HUES64 (cell line): ENCODE measurements at regions not wholly inside any gene's neighbourhood (a gene's known extent, or its start where the extent isn't known, plus 50 kb on each side); places are given as distances from the start of the nearest gene placed in this dataset.

ENCODE experiments used
- H3K27ac ChIP-seq: 2 replicates; pipeline ENCODE4 v1.7.0; 2013; ENCODE audit warnings: low read depth, low read length, inconsistent platforms
- H3K27me3 ChIP-seq: 2 replicates; pipeline ENCODE4 v1.6.1; 2013; ENCODE audit warnings: mild to moderate bottlenecking, low read length; ENCODE audit not compliant: insufficient read depth
- H3K36me3 ChIP-seq: 2 replicates; pipeline ENCODE4 v1.6.1; 2013; ENCODE audit warnings: mild to moderate bottlenecking, low read length; ENCODE audit not compliant: insufficient read depth
- H3K4me1 ChIP-seq: 2 replicates; pipeline ENCODE4 v1.6.1; 2013; ENCODE audit warnings: mild to moderate bottlenecking, low read length, moderate library complexity; ENCODE audit not compliant: insufficient read depth
- H3K4me3 ChIP-seq: 2 replicates; pipeline ENCODE4 v1.5.1; 2013; ENCODE audit warnings: mild to moderate bottlenecking, low read length, moderate library complexity
- H3K9ac ChIP-seq: 2 replicates; pipeline ENCODE4 v1.6.1; 2013; ENCODE audit warnings: mild to moderate bottlenecking, low read depth, low read length
- H3K9me3 ChIP-seq: 2 replicates; pipeline ENCODE4 v1.6.1; 2013; ENCODE audit warnings: low read depth, low read length; ENCODE audit not compliant: insufficient read depth
- WGBS: fragments of 150-250, 120-280 bp; methylation state at CpG from one replicate; pipeline ENCODE4 v1.1.7; 2013; ENCODE audit warnings: missing lambda C conversion rate; 5-methylcytosine and 5-hydroxymethylcytosine counted together

DNA sequence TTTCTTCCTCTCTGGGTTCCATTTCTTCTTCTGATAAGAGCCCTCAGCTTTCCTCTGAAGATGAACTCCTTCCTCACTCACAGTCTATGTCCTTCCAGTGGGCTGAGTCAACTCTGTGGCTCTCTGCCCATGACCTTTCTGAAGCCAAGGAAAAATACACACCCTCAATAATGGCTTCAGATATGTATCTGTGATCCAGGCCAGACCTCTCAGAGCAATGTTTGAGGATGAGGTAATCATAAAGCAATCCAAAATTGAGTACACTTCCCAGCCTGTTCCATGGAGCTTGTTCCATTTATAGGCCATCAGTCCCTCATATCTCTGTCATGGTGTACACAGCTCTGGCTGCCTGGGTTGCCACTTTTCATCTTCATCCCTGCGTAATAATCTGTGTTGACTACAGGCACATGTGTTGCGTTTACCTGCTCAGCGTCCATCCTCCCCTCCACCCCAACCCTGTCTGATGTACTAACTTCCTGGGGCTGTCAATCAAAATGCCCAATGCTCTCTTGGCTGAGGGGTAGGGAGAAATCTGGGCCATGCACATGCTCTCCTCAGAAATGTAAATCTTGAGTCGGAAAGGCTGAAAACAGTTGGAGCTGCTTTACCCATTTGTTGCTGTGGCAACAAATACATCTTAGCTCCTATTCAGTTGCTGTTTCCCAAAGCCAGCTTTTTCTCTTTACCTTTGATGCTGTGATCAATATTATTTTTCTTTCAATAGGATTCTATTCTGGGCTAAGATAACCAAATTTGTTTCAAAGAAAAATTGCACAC is 377.8 kb upstream of the TMEM132C start:
- Histone ChIP-seq H3K36me3 (no peaks in the 10 kb centered on the region), H3K4me3 (no peak overlapping the region), H3K27ac (no peak overlapping the region), H3K4me1 (peaks cover under 1% of the 10 kb centered on the region; the same call in 1 of the 2 replicates), H3K27me3 (no peaks in the 10 kb centered on the region), H3K9ac (no peak overlapping the region), H3K9me3 (no peaks in the 10 kb centered on the region)
- WGBS = 98% methylated on average over 4 of the region's 4 CpGs

DNA sequence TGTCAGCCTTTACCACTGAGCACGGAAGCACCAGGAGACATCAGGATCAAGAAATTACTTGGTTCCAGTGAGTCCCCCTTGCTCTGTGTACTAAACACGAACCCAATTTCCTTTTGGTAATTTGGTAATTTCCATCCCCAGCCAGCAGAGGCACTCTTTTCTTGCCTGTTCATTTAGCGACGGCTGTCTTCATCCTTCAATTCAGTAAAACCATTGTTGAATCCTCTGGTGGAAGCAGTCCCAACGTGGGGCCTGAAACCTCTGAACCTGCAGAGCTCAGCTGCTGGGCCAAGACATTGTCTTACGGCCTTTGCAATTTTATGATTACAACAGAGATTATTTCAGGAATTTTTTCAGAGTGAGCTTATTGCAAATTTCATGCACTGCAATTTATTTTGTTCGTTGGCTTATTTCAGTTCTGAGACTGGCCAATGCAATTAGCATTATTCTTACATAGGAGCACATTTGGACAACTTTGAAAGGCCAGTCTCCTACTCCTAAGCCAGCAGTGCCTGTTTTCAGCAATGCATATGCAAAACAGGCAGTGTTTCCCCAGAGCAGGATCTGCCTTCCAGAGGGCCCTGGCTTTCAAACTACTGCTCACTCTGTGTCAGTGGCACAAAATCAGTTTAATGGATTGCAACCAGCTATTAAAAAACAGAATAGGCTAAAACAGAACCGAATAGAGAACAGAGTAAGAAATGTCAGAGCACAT is 372.9 kb upstream of the TMEM132C start:
- no peaks in the 10 kb centered on the region for H3K36me3 ChIP-seq
- WGBS = 49% methylated on average over 8 of the region's 8 CpGs
- H3K4me1 ChIP-seq = peaks cover 4% of the 10 kb centered on the region; the same call in 1 of the 2 replicates
- no peak overlapping the region for H3K27ac ChIP-seq
- H3K9me3 ChIP-seq = no peaks in the 10 kb centered on the region
- H3K27me3 ChIP-seq = no peaks in the 10 kb centered on the region
- H3K9ac ChIP-seq = no peak overlapping the region
- no peak overlapping the region for H3K4me3 ChIP-seq

DNA sequence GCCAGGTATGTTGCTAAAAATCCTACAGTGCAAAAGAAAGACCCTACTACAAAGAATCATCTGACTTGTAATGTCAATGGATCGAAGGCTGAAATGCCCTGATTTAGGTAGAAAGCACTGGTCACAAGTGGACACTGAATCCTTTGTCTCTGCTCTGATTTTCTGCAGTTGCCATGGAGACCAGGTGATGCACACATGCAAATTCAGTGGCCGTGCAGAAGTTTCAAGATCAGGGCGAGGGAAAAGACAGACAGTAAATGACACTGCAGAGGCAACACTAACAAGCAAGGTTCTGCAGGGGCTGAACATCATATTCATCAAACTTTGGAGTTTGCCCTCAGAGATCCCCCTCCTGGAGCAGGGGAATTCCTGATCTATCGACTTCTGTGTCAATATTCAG is 370.3 kb upstream of the TMEM132C start:
- no peaks in the 10 kb centered on the region for H3K27me3 ChIP-seq

DNA sequence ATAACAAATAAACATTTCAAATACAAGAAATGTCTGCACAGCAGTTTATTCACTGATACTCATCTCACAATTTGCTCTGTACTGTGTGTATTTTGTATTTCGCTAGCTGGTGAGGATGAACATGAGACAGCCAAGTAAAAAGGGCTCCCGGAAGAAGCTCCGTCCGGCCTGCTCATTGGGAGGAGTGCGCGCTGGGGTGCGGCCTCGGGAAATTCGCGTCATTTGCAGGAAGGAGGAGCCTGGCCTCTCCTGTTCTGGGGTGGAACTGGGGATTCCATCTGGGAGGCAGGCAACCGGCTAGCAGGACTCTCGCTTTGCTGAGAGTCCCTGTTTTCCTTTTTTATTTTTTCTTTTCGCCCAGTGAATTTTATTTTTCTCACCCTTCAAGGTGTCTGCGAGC is 368.4 kb upstream of the TMEM132C start:
- Histone ChIP-seq H3K4me3 (no peak overlapping the region), H3K27me3 (no peaks in the 10 kb centered on the region), H3K36me3 (no peaks in the 10 kb centered on the region), H3K9me3 (no peaks in the 10 kb centered on the region), H3K27ac (no peak overlapping the region), H3K9ac (no peak overlapping the region), H3K4me1 (peaks cover 14% of the 10 kb centered on the region)
- WGBS = 96% methylated on average over 14 of the region's 14 CpGs

More for the DNA sequence above, 370.3 kb upstream of the TMEM132C start:
- H3K9me3 ChIP-seq = no peaks in the 10 kb centered on the region
- WGBS = 88% methylated on average over 4 of the region's 4 CpGs
- no peaks in the 10 kb centered on the region for H3K36me3 ChIP-seq
- peaks cover 4% of the 10 kb centered on the region; the same call in 1 of the 2 replicates for H3K4me1 ChIP-seq
- no peak overlapping the region for H3K27ac ChIP-seq
- H3K9ac ChIP-seq = no peak overlapping the region
- H3K4me3 ChIP-seq = no peak overlapping the region

DNA sequence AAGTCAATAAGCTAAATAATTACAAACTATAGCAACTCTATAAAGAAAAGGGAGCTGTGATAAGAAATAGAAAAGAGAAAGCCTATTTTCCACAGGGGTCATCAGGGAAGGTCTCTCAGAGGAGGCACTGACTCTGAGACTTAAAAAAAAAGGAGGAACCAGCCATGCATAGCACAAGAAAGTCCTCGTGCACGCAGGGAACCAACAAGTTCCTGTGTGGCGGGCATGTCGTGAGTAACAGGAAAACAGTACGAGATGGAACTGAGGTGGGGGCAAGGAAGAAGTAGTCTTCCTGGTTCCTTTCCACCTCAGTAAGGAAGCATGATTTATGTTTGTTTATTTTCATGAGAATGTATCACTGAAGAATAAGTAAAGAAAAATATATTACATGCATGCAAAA is 367.0 kb upstream of the TMEM132C start:
- peaks cover 10% of the 10 kb centered on the region; the same call in 1 of the 2 replicates for H3K4me1 ChIP-seq
- H3K27ac ChIP-seq = no peak overlapping the region
- no peak overlapping the region for H3K4me3 ChIP-seq
- no peaks in the 10 kb centered on the region for H3K27me3 ChIP-seq
- 77% methylated on average over 5 of the region's 5 CpGs for WGBS
- H3K36me3 ChIP-seq = no peaks in the 10 kb centered on the region
- H3K9me3 ChIP-seq = no peaks in the 10 kb centered on the region
- H3K9ac ChIP-seq = no peak overlapping the region

DNA sequence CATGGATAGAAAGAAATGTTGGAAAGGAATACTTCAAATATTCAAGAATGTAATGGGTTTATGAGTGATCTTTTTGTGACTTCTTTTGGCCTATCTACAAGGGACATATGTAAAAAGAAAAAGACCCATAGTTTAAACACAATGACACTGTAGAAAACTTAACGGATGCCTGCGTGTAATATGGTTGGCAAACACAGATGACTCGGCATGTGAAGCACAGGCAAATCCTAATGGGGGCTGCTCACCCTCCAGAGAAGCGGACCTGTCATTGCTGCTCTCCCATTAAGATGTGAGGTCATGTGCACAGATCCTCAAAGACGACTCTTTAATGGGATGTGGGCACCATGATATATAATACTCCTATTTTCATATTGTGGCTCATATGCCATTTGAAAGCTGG is 366.6 kb upstream of the TMEM132C start:
- Histone ChIP-seq H3K4me1 (peaks cover 10% of the 10 kb centered on the region; the same call in 1 of the 2 replicates), H3K27me3 (no peaks in the 10 kb centered on the region), H3K27ac (no peak overlapping the region), H3K4me3 (no peak overlapping the region), H3K9ac (no peak overlapping the region), H3K9me3 (no peaks in the 10 kb centered on the region), H3K36me3 (no peaks in the 10 kb centered on the region)
- 97% methylated on average over 4 of the region's 5 CpGs for WGBS

DNA sequence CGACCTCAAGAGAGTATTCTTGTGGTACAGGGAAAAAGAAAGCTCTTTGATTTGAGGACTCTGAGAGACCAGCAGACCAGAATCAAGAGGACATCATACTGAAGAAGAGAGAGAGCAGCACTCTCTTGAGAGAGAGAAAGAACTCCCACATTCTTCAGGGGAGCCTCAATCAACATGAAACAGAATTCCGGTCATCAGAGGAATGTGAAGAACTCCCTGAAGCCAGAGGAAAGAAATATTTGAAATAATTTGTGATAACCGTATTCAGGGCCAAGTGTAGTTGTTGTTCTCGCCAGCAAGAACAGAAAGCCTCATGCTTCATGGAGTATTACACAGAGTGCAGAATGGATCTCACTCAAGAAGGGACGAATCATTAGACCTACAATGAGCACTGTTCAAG is 363.8 kb upstream of the TMEM132C start:
- H3K9ac ChIP-seq = no peak overlapping the region; the same call in 1 of the 2 replicates
- H3K9me3 ChIP-seq = no peaks in the 10 kb centered on the region
- no peaks in the 10 kb centered on the region for H3K36me3 ChIP-seq
- no peak overlapping the region for H3K27ac ChIP-seq
- 62% methylated on average over 5 of the region's 5 CpGs for WGBS
- H3K4me1 ChIP-seq = peaks cover 10% of the 10 kb centered on the region; the same call in 1 of the 2 replicates
- H3K4me3 ChIP-seq = no peak overlapping the region
- H3K27me3 ChIP-seq = no peaks in the 10 kb centered on the region

DNA sequence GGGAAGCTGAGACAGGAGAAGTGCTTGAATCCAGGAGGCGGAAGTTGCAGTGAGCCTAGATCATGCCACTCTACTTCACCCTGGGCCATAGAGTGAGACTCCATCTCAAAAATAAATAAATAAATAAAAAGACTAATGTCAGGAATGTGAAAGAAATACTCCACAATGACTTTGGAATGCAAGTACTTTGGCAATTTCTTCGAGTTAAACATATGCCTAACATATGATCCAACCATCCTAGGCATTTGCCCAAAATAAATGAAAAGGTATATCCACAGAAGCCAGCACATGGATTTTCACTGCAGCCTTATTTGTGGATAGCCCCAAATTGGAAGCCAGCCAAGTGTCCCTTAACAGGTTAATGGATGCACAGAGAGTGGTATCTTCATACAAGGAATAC is 357.9 kb upstream of the TMEM132C start:
- H3K36me3 ChIP-seq = no peaks in the 10 kb centered on the region
- H3K27me3 ChIP-seq = no peaks in the 10 kb centered on the region
- H3K4me1 ChIP-seq = no peaks in the 10 kb centered on the region
- no peak overlapping the region for H3K4me3 ChIP-seq
- no peak overlapping the region for H3K9ac ChIP-seq
- no peaks in the 10 kb centered on the region for H3K9me3 ChIP-seq
- H3K27ac ChIP-seq = no peak overlapping the region
- 93% methylated on average over 2 of the region's 2 CpGs for WGBS

DNA sequence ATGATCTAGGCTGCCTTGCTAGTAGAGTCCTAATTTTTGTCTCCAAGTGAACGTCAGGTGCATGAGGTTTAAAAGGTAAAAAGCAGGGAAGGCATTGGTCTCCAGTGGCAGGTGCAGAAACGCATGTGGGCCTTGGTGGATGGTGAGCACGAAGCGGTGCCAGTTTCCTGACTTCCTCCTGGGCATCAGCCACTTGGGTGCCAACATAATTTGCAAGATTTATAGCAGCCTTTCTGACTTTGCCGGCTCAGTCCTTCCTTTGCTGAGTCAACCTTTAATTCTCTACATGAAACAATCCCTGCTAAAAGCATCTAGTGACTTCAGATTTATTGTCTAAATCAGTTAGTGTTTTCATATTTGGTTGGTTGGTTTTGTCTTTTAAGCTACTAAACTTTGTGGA is 355.7 kb upstream of the TMEM132C start:
- Histone ChIP-seq H3K36me3 (no peaks in the 10 kb centered on the region), H3K9me3 (no peaks in the 10 kb centered on the region), H3K9ac (no peak overlapping the region), H3K4me1 (no peaks in the 10 kb centered on the region), H3K27me3 (no peaks in the 10 kb centered on the region), H3K4me3 (no peak overlapping the region), H3K27ac (no peak overlapping the region)
- 96% methylated on average over 5 of the region's 5 CpGs for WGBS

DNA sequence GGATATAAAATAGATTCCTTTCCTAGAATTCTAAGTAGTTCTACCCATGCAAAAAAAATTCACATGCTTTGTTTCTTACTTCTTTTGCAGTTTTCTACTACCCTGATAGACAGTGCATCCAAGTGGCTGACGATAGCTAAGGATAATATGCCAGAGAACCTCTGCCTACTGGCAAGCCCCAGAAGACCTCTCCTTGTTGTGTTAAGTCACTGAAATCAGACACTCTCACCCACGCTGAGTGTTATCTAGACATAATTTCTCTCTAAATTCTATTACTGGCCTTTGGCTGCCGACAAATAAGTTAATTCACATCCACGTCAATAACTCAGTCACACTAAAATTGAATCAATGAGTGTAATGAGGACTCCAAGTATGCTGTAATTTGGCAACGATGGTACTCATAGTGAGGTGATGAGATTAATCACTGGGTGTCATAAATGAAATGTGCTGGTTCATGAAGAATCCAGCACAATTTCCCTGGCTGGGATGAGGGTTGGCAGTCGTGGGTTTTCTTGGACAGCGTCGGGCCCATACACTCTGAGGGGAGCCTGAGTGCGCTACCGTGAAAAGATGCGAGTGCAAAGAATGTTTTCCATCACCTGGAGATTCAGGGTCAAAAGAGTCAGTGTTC is 354.8 kb upstream of the TMEM132C start:
- 97% methylated on average over 11 of the region's 11 CpGs for WGBS
- Histone ChIP-seq H3K27ac (no peak overlapping the region), H3K4me3 (no peak overlapping the region), H3K9ac (no peak overlapping the region), H3K4me1 (no peaks in the 10 kb centered on the region), H3K27me3 (no peaks in the 10 kb centered on the region), H3K9me3 (no peaks in the 10 kb centered on the region), H3K36me3 (no peaks in the 10 kb centered on the region)

DNA sequence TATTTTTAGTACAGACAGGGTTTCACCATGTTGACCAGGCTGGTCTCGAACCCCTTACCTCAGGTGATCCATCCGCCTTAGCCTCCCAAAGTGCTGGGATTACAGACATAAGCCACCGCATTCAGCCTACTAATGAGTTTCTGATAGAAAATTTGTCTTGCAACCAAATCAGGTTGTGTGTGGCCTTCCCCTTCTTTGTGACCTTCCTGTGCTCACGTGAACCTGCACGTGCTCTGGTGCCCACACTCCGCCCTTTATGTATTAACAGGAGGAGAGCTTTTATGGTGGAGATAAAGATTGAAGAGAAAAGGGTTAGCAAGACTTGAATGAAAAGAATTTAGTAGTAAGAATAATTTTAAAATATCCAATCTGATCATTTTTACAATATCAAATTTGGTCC is 343.5 kb upstream of the TMEM132C start:
- no peaks in the 10 kb centered on the region for H3K4me1 ChIP-seq
- H3K27ac ChIP-seq = no peak overlapping the region
- WGBS = 96% methylated on average over 6 of the region's 6 CpGs

More for the DNA sequence above, 343.5 kb upstream of the TMEM132C start:
- Histone ChIP-seq H3K9me3 (no peaks in the 10 kb centered on the region), H3K4me3 (no peak overlapping the region), H3K36me3 (no peaks in the 10 kb centered on the region), H3K9ac (no peak overlapping the region), H3K27me3 (no peaks in the 10 kb centered on the region)
